ENCODE measurements at regions not wholly inside any gene's neighbourhood (a gene's known extent, or its start where the extent isn't known, plus 50 kb on each side); places are given as distances from the start of the nearest gene placed in this dataset.

- no peaks in the 10 kb centered on the region for H3K9me3 ChIP-seq
- H3K4me3 ChIP-seq: no peak overlapping the region
- no peaks in the 10 kb centered on the region for H3K27me3 ChIP-seq
- WGBS, 3 donors: 92 to 97% (median 96%) methylated on average over 1 of the region's 1 CpG
- H3K4me1 ChIP-seq (ENCODE audit: insufficient read depth): no peaks in the 10 kb centered on the region
- no peak for TF ChIP-seq CTCF (IDR thresholded peaks at IDR 0.05)
- no peak for DNase-seq
- no peaks in the 10 kb centered on the region for H3K36me3 ChIP-seq
- intact Hi-C loops (cut with DNase I): no loop called here
- no peak overlapping the region for H3K27ac ChIP-seq
These were observed 110.2 kb downstream of the FCRL5 start for GRCh38 chr1:157442065-157442464.

GRCh38 chr1:157439302-157439954 is 112.9 kb downstream of the FCRL5 start:
- WGBS, 3 donors: 80 to 84% (median 83%) methylated on average over 5 of the region's 5 CpGs

GRCh38 chr1:157438613-157439012 is 113.7 kb downstream of the FCRL5 start:
- H3K9me3 ChIP-seq: no peaks in the 10 kb centered on the region
- TF ChIP-seq CTCF (IDR thresholded peaks at IDR 0.05) (no peak), EP300 (IDR thresholded peaks at IDR 0.05) (no peak), POLR2A (IDR thresholded peaks at IDR 0.05) (no peak)
- DNase-seq: no peak
- no peaks in the 10 kb centered on the region for H3K36me3 ChIP-seq
- no peak overlapping the region for H3K27ac ChIP-seq
- H3K27me3 ChIP-seq: no peaks in the 10 kb centered on the region
- H3K4me1 ChIP-seq (ENCODE audit: insufficient read depth): no peaks in the 10 kb centered on the region
- intact Hi-C loops (cut with DNase I): no loop called here
- H3K4me3 ChIP-seq: no peak overlapping the region

More at GRCh38 chr1:157439302-157439954, 112.9 kb downstream of the FCRL5 start:
- Histone ChIP-seq H3K36me3 (no peaks in the 10 kb centered on the region), H3K27me3 (no peaks in the 10 kb centered on the region), H3K4me1 (ENCODE audit: insufficient read depth) (no peaks in the 10 kb centered on the region), H3K27ac (no peak overlapping the region), H3K4me3 (no peak overlapping the region), H3K9me3 (no peaks in the 10 kb centered on the region)
- intact Hi-C loops (cut with DNase I): no loop called here
- DNase-seq: no peak
- TF ChIP-seq EP300 (IDR thresholded peaks at IDR 0.05) (no peak), CTCF (IDR thresholded peaks at IDR 0.05) (no peak), POLR2A (IDR thresholded peaks at IDR 0.05) (no peak)

- no peaks in the 10 kb centered on the region for H3K4me1 ChIP-seq (ENCODE audit: insufficient read depth)
- no peaks in the 10 kb centered on the region for H3K36me3 ChIP-seq
- intact Hi-C loops (cut with DNase I): no loop called here
- WGBS, 3 donors: 24 to 56% (median 34%) methylated on average over 1 of the region's 1 CpG
- no peak for DNase-seq
- H3K27ac ChIP-seq: no peak overlapping the region
- no peaks in the 10 kb centered on the region for H3K9me3 ChIP-seq
- TF ChIP-seq EP300 (IDR thresholded peaks at IDR 0.05) (no peak), POLR2A (IDR thresholded peaks at IDR 0.05) (no peak), CTCF (IDR thresholded peaks at IDR 0.05) (no peak)
- no peaks in the 10 kb centered on the region for H3K27me3 ChIP-seq
- H3K4me3 ChIP-seq: no peak overlapping the region
These were observed 114.2 kb downstream of the FCRL5 start for GRCh38 chr1:157438146-157438545.
